ENCODE measurements at regions not wholly inside any gene's neighbourhood (a gene's known extent, or its start where the extent isn't known, plus 50 kb on each side); places are given as distances from the start of the nearest gene placed in this dataset.

- TF ChIP-seq CTCF (IDR thresholded peaks at IDR 0.05) (no peak), ZFX (IDR thresholded peaks at IDR 0.05; ENCODE audit: borderline replicate concordance) (no peak)
- H3K27ac ChIP-seq, result no peak overlapping the region
These were observed 234.2 kb upstream of the PTBP2 start for GRCh38 chr1:96487394-96487793.

- no peak for TF ChIP-seq ZFX (IDR thresholded peaks at IDR 0.05; ENCODE audit: borderline replicate concordance)
- TF ChIP-seq CTCF (IDR thresholded peaks at IDR 0.05), result no peak
- H3K27ac ChIP-seq, result no peak overlapping the region
These were observed 233.6 kb upstream of the PTBP2 start for GRCh38 chr1:96487971-96488370.

- H3K27ac ChIP-seq, result no peak overlapping the region
- TF ChIP-seq CTCF (IDR thresholded peaks at IDR 0.05) (no peak), ZFX (IDR thresholded peaks at IDR 0.05; ENCODE audit: borderline replicate concordance) (no peak)
These were observed 232.8 kb upstream of the PTBP2 start for GRCh38 chr1:96488777-96489176.

GRCh38 chr1:96492236-96492635, 229.3 kb upstream of the PTBP2 start:
- no peak overlapping the region for H3K27ac ChIP-seq
- TF ChIP-seq ZFX (IDR thresholded peaks at IDR 0.05; ENCODE audit: borderline replicate concordance) (no peak), CTCF (IDR thresholded peaks at IDR 0.05) (no peak)

- no peak overlapping the region for H3K27ac ChIP-seq
- TF ChIP-seq ZFX (IDR thresholded peaks at IDR 0.05; ENCODE audit: borderline replicate concordance), result no peak
- TF ChIP-seq CTCF (IDR thresholded peaks at IDR 0.05), result no peak
These were observed 222.7 kb upstream of the PTBP2 start for GRCh38 chr1:96498744-96499340.

- no peak overlapping the region for H3K27ac ChIP-seq
- TF ChIP-seq CTCF (IDR thresholded peaks at IDR 0.05) (no peak), ZFX (IDR thresholded peaks at IDR 0.05; ENCODE audit: borderline replicate concordance) (no peak)
These were observed 213.4 kb upstream of the PTBP2 start for GRCh38 chr1:96508233-96508632.

GRCh38 chr1:96509339-96509738, 212.2 kb upstream of the PTBP2 start:
- no peak for TF ChIP-seq ZFX (IDR thresholded peaks at IDR 0.05; ENCODE audit: borderline replicate concordance)
- TF ChIP-seq CTCF (IDR thresholded peaks at IDR 0.05), result no peak
- H3K27ac ChIP-seq, result no peak overlapping the region
